Brain microvascular endothelial cell (primary cell): ENCODE measurements at regions not wholly inside any gene's neighbourhood (a gene's known extent, or its start where the extent isn't known, plus 50 kb on each side); places are given as distances from the start of the nearest gene placed in this dataset.

ENCODE experiments used
- DNase-seq: peaks from one replicate; pipeline ENCODE4 v3.0.0-alpha.2; 2020
- H3K27ac ChIP-seq: fragments of 250-450 bp; sonication (Bioruptor Pico); 2 replicates; pipeline ENCODE4 v1.5.1; 2020; ENCODE audit warnings: mild to moderate bottlenecking, moderate library complexity
- H3K27me3 ChIP-seq: fragments of 250-450 bp; sonication (Bioruptor Pico); replicated peaks from 2 replicates; pipeline ENCODE4 v1.5.1; 2020; ENCODE audit warnings: mild to moderate bottlenecking
- H3K36me3 ChIP-seq: fragments of 250-450 bp; sonication (Bioruptor Pico); replicated peaks from 2 replicates; pipeline ENCODE4 v1.5.1; 2020; ENCODE audit warnings: mild to moderate bottlenecking
- H3K4me3 ChIP-seq: 2 replicates; pipeline ENCODE4 v1.5.1; 2011; ENCODE audit warnings: low read depth, mild to moderate bottlenecking, control low read depth, low read length, moderate library complexity
- in situ Hi-C: cut with HindIII; loops from 2 replicates; pipeline ENCODE4 v1.10.0; 2017; ENCODE audit warnings: low sequenced_read_pairs, low pct_ligation_motif_present
- TF ChIP-seq, protein P1 (sequence below): IDR thresholded peaks from 2 replicates; pipeline ENCODE4 v1.5.1; 2011; ENCODE audit warnings: low read depth, mild to moderate bottlenecking, moderate library complexity, low read length, control low read depth, inconsistent platforms; ENCODE audit errors: missing control alignments

DNA sequence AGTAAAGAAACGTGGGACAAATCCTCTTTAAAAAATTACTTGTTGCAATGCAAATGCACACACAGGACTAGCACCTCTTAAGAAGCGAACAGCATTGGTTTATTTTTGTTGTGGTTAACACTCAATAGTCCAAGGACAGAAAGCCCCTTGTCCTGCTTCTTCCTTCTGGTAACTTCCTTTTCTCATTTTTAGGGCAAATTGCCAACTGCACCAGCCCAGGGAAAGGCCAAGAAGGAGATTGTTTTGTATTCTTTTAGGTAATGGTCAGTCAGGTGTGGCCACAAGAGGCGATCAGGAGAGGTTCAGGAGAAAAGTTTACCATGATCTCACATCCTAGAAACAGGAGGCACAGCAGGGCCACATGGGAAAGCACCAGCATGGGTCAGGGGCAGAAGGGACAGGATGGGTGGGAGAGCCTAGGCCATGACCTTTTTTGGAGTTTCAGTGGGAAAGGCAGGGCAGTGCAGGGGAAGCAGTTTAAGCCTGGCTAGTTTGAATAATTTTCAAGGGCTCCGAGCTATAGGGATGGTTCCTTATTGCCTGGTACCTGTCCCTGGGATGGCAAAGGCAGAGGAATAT is 73.0 kb downstream of the CHRNA1 start:
- no peak for DNase-seq
- in situ Hi-C loops: loop anchor here (25.0 kb wide), 1 partner anchor 104 kb away; the partner anchor contains the start of gene WIPF1
- H3K4me3 ChIP-seq: no peak overlapping the region
- H3K36me3 ChIP-seq: no peaks in the 10 kb centered on the region
- no peaks in the 10 kb centered on the region for H3K27me3 ChIP-seq
- H3K27ac ChIP-seq: no peak overlapping the region
- TF ChIP-seq, protein P1, sequence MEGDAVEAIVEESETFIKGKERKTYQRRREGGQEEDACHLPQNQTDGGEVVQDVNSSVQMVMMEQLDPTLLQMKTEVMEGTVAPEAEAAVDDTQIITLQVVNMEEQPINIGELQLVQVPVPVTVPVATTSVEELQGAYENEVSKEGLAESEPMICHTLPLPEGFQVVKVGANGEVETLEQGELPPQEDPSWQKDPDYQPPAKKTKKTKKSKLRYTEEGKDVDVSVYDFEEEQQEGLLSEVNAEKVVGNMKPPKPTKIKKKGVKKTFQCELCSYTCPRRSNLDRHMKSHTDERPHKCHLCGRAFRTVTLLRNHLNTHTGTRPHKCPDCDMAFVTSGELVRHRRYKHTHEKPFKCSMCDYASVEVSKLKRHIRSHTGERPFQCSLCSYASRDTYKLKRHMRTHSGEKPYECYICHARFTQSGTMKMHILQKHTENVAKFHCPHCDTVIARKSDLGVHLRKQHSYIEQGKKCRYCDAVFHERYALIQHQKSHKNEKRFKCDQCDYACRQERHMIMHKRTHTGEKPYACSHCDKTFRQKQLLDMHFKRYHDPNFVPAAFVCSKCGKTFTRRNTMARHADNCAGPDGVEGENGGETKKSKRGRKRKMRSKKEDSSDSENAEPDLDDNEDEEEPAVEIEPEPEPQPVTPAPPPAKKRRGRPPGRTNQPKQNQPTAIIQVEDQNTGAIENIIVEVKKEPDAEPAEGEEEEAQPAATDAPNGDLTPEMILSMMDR: no peak

- H3K36me3 ChIP-seq: no peaks in the 10 kb centered on the region
- in situ Hi-C loops: loop anchor here (25.0 kb wide), 1 partner anchor 103 kb away; the partner anchor contains the start of gene WIPF1
- DNase-seq: no peak
- no peak overlapping the region for H3K27ac ChIP-seq
- TF ChIP-seq, protein P1: no peak
- H3K27me3 ChIP-seq: no peaks in the 10 kb centered on the region
- H3K4me3 ChIP-seq: no peak overlapping the region
Measured at GRCh38 chr2:174690026-174690425, 74.2 kb downstream of the CHRNA1 start.

DNA sequence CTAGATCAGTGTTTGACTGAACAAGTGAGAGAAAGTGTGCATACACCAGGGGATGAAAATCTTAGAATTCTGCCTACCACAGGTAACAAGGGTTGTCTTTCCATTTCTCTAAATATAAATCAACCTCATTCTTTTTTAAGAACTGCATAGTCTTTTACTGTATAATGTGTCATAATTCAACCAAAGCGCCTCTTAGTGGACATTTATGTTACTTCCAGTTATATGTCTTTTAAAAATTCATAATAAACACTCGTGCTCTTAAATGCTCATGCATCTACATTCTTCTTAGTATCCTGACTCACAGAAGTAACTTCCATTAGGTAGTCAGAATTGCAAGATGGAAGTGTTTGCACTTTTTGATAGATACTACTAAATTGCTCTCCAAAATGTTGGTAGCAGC is 76.2 kb downstream of the CHRNA1 start:
- H3K27me3 ChIP-seq: no peaks in the 10 kb centered on the region
- no peak overlapping the region for H3K4me3 ChIP-seq
- H3K36me3 ChIP-seq: no peaks in the 10 kb centered on the region
- in situ Hi-C loops: loop anchor here (25.0 kb wide), 1 partner anchor 101 kb away; the partner anchor contains the start of gene WIPF1
- DNase-seq: no peak
- TF ChIP-seq, protein P1: no peak
- no peak overlapping the region for H3K27ac ChIP-seq

- Histone ChIP-seq H3K4me3 (no peak overlapping the region), H3K27me3 (no peaks in the 10 kb centered on the region), H3K27ac (no peak overlapping the region), H3K36me3 (no peaks in the 10 kb centered on the region)
- DNase-seq: no peak
- TF ChIP-seq, protein P1: no peak
- in situ Hi-C loops: loop anchor here (25.0 kb wide), 1 partner anchor 99 kb away; the partner anchor contains the start of gene WIPF1
Measured at GRCh38 chr2:174686430-174686829, 77.8 kb downstream of the CHRNA1 start.

DNA sequence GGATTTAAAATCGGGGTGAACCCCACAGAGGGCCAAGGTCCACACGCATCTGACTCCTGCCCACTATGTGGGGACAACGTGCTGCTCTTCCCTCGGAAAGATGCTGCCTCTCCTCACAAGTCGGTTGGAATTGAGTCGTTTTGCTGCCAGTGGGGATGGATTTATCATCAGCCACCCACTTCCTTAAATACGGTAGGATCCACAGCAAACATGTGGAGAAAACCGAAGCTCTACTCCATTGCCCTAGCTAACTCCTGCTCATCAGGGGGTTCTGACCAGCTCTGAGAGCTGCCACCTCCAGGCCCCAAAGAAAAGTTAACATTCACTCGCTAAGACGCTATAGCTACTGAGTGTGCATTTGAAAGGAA is 80.9 kb downstream of the CHRNA1 start:
- H3K4me3 ChIP-seq: peak overlapping the region; percentile 80
- H3K27ac ChIP-seq: no peak overlapping the region
- H3K27me3 ChIP-seq: no peaks in the 10 kb centered on the region
- peak; percentile 27 for DNase-seq
- H3K36me3 ChIP-seq: no peaks in the 10 kb centered on the region
- in situ Hi-C loops: loop anchor here (25.0 kb wide), 1 partner anchor 96 kb away; the partner anchor contains the start of gene WIPF1
- TF ChIP-seq, protein P1: peak; percentile 58
